H4 (cell line): ENCODE measurements at regions not wholly inside any gene's neighbourhood (a gene's known extent, or its start where the extent isn't known, plus 50 kb on each side); places are given as distances from the start of the nearest gene placed in this dataset.

ENCODE experiments used
- DNase-seq: peaks from one replicate; pipeline ENCODE4 v3.0.0-alpha.2; 2015; ENCODE audit warnings: low spot score

DNA sequence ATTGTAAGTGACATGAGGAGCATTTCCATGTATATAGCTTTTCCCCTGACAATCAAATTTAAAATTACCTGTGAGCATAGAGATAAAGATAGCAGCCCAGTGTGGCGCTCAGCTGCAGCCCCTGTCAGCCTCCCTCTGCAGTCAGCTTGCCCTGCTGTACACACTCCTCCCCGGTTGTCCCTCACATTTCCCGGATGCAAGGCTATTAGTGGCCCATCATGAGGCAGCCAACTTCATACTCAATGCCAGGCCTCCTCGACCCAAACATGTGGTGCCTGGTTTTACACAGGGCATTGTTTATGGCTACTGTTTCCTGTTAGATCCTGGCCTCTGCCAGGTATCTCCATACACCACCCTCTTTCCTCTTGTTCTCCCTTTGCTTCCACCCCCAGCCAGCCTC, 116.1 kb upstream of the SH3BP4 start:
- peak; percentile 22 for DNase-seq

DNA sequence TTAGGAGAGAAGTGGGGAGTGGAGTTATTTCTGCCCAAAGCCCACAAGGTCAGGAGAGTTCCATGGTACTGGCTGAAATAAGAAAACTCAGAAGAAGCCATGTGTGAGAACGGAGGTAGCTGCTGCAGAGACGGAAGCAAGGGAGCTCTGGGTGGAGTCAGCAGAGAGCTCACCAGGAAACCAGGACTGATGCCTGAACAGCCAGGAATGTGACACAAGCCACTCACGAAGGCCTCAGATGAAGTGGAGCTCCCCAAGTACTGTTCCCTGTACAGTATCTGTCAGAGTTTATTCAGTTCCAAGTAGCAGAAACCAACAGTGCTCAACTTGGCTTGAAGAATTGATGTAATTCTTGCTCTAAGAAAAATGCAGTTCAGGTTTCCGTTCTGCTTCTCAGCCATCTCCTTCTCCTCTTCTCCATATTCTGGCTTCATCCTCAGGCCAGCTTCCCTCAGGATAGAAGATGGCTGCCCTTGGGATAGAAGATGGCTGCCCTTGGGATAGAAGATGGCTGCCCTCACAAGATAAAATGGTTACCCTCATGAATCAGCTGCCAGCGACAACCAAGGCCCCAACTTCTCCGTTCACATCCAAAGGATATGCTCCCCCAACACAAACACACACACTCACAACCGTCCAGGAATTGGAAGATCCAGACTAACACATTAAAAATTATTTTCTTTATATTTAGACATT, 117.4 kb upstream of the SH3BP4 start:
- no peak for DNase-seq

DNA sequence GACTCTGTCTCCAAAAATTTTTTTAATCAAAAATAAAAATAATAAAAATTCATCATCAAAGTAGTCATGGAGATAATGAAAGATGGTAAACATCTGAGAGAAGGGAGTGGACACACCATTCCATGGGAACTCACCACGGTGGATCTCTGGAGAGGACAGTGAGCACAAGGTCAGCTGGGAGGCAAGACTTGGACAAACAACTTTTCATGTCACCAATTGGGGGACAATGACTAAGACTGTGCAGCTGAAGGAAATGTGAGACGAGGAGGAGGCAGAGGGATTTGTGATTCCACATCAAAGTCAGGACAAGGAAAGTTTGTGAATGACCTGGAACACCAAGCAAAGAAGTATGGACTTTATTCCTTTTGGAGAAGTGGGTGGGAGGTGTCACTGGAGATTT, 121.0 kb upstream of the SH3BP4 start:
- no peak for DNase-seq

DNA sequence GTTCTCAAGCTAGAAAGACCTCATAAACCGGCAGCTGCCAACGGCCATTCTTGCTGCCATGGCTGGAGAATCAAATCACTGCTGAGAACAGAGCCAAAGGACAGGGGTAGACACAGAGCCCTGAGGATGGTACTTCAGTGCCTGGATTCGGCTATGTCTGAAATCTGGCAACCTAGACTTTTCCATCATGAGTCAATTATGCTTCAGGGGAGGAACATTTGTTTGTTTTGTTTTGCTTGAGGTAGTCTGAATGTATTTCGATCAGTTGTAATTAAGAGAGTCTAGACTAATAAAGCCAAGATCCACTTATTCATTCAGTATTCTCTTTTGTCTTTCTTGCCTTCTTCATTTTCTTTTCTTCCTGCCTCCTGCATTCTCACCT, 122.8 kb upstream of the SH3BP4 start:
- DNase-seq = no peak

DNA sequence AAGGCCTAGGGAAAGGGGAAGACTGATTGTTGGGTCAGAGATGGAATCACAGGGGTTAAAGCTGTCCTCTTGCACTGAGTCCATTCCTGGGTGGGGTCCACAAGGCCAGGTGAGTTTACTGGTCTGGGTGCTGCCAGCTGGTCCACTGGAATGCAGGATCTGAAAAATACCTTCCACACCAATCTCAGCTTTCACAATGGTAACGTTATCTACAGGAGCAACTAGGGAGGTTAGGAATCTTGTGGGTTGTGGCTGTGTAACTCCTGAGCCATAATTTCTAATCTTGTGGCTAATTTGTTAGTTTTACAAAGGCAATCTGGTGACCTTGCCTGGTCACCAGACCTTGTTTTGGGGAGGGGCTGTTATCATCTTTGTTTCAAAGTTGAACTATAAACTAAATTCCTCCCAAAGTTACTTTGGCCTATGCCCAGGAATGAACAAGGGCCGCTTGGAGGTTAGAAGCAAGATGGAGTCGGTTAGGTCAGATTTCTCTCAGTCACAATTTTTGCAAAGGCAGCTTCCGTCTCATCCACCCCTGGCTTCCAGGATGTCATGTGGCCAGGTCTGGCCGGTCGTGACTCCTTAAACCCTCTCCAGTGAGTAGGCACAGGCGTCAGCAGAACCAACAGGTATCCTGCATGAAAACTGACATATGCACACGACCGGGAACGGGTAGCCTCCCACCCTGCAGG, 123.3 kb upstream of the SH3BP4 start:
- DNase-seq = peak; percentile 42

DNA sequence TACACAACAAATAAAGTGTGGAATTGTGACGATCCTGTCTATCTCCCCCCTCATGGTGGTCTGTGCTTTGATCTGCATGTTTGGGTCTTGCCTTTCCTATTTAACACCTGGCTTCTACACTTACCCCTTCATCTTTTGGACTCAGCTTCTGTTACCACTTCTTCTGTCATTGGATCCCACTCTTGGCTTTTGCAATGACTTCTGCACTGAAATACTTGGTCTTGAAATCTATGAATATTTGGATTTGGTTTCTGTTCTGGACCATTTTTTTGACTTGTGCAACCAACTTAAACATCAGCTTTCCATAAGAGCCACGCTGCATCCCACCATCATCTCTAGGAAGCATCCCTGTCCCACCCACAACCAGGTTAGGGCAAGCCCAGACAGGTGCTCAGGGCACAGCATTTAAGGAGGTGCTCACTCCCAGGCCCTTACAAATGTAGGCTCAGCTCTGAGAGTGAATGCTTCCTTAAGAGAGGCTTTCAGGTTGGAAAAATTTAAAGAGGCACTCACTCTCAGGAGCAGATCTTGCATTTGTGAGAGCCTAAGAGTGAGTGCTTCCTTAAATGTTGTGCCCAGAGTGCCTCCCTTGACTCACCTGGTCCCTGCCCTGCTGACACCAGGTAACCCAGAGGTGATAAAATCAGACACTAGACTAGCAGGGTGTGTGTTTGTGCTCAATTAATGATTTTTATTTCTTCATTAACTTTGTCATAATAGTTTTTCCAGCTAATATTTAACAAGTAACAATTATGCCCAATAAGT, 124.5 kb upstream of the SH3BP4 start:
- no peak for DNase-seq

DNA sequence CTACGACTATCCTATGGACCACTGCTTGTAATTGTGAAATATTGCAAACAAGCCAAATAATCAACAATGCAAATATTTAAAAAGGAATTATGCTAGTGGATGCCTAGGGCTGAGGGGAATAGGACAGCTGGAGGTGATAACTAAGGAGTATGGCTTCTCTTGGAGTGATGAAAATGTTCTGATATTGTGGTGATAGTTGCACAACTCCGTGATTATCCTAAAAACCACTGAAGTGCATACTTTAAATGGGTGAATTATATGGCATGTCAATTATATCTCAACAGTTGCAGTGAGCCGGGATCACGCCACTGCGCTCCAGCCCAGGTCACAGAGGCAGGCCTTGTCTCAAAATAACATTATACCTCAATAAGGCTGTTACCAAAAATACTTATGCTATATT, 125.1 kb upstream of the SH3BP4 start:
- peak; percentile 17 for DNase-seq

DNA sequence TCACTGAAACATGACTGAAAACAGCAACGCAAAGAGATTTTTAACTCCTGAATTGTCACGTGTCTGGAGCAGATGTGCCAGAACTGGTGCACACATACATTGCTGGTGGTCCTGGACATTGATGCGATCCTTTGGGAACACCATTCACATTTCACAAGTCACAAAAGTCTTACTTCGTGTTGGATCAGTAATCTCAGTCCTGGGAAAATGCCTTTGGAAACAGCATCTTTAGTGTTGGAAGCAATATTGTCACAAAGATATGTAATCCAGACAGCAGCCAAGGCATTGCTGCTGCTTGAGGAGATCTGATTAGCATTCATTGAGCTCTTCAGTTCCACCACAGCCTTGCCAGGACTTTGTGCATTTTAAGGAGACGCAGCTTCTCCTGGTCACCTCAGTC, 126.2 kb upstream of the SH3BP4 start:
- DNase-seq = no peak

DNA sequence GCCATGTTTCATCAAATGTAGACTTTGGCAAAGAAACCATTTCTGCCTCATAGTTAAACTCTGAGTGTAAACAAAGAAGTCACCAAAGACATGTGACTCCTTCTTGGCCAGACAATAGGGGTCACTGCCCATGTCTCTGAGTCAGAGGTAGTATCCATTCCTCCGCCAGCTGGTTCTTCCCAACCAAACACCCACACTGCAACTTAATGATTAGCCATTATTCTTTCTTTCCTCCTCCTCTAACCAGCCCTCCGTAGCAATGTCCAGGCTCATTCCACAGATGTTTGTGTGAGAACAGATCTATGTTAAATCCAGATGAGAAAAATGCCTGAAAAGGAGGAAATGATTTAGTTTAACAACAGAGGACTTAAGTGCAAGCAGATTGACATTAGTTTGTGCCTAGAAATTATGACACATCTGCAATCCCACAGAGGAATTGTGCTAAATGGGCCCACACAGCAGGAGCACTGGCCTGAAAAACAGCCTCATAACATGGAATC, 127.9 kb upstream of the SH3BP4 start:
- peak; percentile 77 for DNase-seq

DNA sequence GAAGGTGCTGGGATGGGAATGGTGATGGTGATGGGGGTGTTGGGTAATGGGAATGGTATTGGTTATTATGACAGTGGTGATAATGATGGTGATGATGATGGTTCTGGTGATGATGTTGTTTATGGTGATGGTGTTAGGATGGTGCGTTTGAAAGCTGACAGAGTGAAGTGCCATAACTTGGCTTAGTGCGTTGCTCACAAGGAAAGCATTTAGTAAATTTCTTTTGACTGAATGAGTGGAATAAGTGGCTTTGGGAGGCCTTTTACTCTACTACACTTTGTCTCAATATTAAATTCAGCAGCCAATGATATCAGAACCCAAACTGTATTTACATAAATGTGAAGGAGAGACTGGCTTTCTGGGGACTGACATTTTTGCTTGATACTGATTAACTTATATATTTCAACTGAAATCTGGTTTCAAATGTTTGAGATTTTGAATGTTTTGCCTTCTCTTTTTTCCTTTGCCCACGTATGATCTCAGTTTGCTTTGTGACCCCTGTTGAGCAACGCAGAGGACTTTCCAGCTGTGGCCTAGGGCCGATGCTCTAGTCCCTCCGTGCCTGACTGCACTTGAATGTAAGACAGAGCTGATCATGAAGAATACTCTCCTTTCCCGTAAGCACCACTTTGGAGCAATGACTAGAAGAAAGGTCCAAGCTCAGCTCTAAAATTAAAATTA, 128.5 kb upstream of the SH3BP4 start:
- no peak for DNase-seq

DNA sequence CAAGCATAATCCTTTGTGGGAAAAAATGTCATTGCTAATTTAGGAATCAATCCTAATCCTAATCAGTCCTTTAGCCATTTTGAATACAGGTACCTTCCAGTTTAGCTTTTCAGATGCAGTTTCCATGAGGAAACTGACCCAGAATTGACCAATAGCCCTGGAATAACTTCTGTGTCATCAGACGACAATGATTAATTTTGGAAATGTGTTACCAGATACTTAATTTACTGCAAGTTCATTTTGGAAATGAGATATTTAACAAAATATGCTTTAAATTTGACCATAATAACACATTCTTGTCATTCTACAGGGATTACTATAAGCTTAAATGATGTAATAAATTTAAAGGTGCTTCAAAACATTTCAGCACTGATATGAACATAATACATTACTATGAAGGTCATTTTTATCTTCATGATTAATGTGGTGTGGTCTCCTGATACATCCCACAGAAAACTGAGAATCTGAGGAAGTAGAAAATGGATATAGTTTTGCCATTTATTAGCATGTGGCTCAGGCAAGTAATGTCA, 129.8 kb upstream of the SH3BP4 start:
- no peak for DNase-seq

DNA sequence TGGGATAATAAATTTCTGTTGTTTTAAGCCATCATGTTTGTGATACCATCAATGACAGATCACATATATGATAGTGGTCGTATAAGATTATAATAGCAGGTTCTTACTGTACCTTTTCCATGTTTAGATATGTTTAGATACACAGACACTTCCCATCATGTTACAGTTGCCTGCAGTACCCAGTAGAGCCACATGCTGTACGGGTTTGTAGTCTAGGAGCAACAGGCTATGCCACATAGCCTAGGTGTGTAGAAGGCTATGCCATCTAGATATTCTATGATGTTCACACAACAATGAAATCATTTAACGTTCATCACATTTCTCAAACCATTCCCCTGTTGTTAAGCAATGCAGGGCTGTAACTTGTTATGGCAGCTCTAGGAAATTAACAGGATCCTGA, 132.9 kb upstream of the SH3BP4 start:
- DNase-seq = no peak

DNA sequence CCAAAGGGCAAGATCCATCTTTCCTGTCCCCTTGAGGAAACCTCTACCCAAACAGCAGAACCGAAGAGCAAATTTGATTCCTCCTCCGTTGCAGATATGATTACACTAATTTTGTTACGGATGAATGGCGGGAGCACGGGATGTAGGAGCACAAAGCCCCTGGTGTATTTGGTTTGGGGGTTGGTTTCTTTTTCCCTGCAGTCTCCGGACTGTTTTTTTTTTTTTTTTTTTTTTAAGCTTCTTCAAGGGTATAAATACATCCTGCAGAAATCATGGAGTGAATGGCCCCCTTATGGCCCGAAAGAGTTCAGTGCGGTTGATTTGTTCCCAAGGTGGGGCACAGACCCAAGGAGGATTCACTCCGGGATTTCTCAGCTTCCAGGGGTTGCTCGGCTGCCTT, 135.3 kb upstream of the SH3BP4 start:
- DNase-seq = no peak

DNA sequence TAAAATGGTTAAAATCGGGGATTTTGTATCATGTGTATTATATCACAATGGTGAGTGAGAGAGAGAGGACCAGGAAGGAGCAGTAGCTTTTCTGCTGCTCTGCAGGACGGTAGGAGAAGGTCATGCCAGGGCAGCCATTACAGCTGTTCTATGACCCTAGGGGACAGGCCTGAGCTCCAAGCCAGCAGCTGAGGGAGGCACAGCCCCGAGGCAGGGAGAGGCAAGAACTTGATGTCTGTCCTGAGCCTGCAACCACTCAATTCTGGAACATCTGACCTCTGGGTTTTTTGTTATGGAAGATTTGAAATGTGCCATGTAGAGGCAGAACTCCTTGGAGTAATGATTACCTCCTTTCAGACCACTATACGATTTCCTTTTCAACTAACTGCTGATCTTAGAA, 135.8 kb upstream of the SH3BP4 start:
- DNase-seq = no peak

DNA sequence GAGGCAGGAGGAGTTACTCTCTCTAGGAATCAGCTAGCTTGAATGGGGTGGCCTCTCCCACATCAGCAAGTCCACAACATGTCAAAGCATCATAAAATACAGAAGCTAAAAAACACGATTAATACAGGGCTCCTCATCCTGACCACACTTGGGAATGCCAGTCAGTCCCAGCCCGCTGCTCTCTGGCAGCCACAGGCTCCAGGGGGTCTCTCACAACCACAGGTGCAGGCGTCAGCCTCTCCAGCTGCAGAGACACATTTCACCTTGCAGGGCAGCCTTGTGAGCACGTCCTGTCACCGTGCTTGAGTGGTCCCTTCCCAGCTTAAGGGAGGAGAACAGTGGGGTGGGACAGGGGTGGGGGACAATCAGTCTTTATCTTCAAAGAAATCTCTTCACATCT, 137.4 kb upstream of the SH3BP4 start:
- no peak for DNase-seq

DNA sequence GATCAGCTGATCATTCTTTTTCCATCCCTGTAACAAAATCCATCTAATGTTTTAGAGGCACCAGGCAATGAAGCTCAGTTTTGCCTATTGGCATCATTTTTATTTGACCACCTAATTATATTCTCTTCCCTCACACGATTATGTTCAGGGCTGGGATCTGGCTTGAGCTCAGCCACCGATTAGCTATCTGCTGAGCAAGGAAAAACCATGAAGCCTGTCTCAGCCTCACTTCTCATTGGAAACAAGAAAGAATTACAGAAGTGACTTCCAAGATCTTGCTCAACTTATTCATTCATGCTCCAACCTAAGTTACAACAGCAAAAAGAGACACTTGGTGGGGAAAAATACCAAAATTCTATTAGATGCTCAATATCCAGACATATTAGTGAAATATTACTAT, 139.0 kb upstream of the SH3BP4 start:
- DNase-seq = no peak

DNA sequence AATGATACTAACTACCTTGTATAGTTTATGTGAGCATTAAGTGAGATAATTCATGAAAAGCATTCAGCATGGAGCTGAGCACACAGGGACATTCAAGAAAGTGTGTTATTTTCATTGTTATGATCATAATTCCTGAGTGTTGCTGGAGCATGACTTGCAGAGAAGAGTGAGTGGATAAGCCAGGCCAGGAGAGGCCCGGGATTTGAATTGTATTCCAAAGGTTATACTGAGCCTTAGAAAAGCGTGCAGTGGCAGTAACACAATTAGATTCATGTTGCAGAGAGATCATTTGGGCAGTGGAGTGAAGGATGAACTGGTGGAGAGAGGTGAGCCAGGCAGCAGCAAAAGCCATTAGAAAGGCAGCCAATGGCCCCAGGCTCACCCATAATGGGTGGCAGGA, 142.9 kb upstream of the SH3BP4 start:
- no peak for DNase-seq

DNA sequence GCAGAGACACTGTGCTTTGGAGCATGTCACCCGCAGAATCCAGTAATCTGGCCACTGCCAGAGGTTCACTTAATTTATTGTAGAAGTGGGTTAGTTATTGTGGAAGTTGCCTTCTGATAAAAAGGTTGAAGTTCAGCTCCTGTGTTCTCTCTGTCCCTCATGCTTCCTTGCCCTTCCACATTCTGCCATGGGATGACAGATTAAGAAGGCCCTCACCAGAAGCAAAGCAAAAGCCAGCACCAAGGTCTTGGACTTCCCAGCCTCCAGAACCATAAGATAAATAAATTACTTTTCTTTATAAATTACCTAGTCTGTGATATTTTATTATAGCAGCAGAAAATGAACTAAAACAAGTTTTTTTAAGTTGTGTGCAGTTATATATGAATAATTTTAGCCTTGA, 145.0 kb upstream of the SH3BP4 start:
- DNase-seq = no peak

DNA sequence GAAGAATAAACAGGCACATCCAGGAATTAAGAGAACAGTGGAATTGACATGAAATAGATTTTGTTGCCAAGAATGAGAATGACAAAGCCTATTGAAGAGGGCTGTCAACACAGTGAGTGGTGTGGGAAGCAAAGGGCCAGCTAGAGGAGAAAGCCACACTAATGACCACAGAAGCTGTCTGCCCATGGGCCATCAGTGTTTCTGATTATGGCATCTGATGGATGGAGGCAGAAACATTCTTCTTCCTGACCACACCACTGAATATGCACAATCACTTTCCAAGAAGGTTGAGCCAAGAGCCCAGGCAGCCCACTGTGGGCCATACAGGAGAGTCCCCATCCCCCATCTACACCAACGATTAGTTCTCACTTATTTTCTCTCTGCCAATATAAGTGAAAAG, 146.0 kb upstream of the SH3BP4 start:
- DNase-seq = no peak

DNA sequence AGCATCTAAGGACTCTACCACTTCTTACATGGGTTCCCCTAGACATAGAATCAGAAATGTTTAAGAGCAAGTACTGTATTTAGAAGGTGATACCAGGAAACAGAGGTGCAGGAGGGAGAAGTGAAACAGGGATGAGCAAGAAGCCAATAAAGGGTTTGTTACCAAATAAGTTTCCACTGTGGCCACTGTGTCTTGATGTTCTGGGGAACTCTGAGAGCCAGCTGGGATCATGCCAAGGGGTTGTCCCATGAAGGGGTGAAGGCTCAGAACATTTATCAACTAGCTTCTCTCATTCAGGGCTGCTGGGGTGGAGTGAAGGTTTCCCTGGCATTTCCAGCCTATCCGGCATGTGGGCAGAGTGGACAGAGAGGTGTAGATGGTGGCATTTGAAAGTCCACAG, 147.1 kb upstream of the SH3BP4 start:
- no peak for DNase-seq

DNA sequence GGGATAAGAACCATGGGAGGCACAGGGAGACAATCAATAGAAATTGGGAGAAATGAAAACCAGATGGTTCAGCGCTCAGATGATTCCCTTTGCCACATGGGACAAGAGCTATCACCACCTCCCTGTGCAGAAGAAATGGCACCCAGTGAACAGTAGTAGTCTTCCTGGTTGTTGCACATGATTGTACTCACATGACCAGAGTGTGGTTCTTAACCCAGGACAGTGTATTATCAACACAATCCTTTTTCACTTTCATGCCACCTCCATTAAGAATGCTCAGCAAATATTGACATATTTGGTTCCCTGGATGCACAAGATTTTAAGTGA, 149.0 kb upstream of the SH3BP4 start:
- no peak for DNase-seq
